ENCODE measurements at regions not wholly inside any gene's neighbourhood (a gene's known extent, or its start where the extent isn't known, plus 50 kb on each side); places are given as distances from the start of the nearest gene placed in this dataset.
A peak's percentile ranks its signal among the peaks of the same experiment; 100 is the strongest.

GRCh38 chr2:134120733-134121630 lies 132.9 kb upstream of the MGAT5 start:
- H3K27me3 ChIP-seq (ENCODE audit: insufficient read depth, low read length): no peaks in the 10 kb centered on the region

DNA sequence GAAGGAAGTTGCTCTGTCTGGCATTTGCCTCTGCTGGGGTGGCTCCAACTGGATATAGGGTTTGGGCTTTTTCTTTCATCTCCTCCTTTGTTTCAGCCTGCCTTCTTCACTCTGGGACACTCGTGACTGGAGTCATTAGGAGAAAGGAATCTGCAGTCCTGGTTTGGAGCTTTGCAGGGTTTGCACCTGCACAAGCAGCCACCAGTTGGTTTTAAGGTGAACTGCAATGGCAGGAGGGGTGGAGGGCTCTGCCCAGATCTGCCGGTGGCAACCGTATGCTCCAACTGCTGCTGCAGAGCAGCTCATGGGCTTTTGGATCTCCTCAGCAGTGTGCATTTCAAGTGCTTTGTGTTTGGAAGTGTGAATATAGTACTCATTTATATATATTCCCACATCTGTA lies 131.3 kb upstream of the MGAT5 start:
- Histone ChIP-seq H4K20me1 (ENCODE audit: insufficient read depth, low read length) (peaks cover 27% of the 10 kb centered on the region), H3K9me3 (ENCODE audit: low read depth, low read length) (no peaks in the 10 kb centered on the region), H3K27me3 (ENCODE audit: insufficient read depth, low read length) (no peaks in the 10 kb centered on the region), H3K4me3 (ENCODE audit: insufficient read depth, low read length) (no peak overlapping the region), H2AFZ (ENCODE audit: low read length) (no peak overlapping the region), H3K36me3 (ENCODE audit: insufficient read depth, low read length) (no peaks in the 10 kb centered on the region), H3K79me2 (ENCODE audit: insufficient read depth, low read length) (peaks cover 52% of the 10 kb centered on the region), H3K4me2 (ENCODE audit: insufficient read depth, low read length) (no peak overlapping the region), H3K27ac (ENCODE audit: low read depth, low read length) (no peak overlapping the region), H3K4me1 (ENCODE audit: insufficient read depth, low read length) (peaks cover 23% of the 10 kb centered on the region)
- no peak for TF ChIP-seq CTCF (IDR thresholded peaks at IDR 0.05; ENCODE audit: extremely low read depth, low read depth, low read length)
- DNase-seq (ENCODE audit: insufficient read length, low spot score, missing footprints): no peak

More at GRCh38 chr2:134120733-134121630, 132.9 kb upstream of the MGAT5 start:
- Histone ChIP-seq H3K9me3 (ENCODE audit: low read depth, low read length) (no peaks in the 10 kb centered on the region), H3K36me3 (ENCODE audit: insufficient read depth, low read length) (no peaks in the 10 kb centered on the region), H3K4me1 (ENCODE audit: insufficient read depth, low read length) (peaks cover 23% of the 10 kb centered on the region), H3K27ac (ENCODE audit: low read depth, low read length) (peak overlapping the region; percentile 38), H3K4me2 (ENCODE audit: insufficient read depth, low read length) (peak overlapping the region; percentile 85), H4K20me1 (ENCODE audit: insufficient read depth, low read length) (peaks cover 24% of the 10 kb centered on the region), H3K4me3 (ENCODE audit: insufficient read depth, low read length) (peak overlapping the region; percentile 90), H2AFZ (ENCODE audit: low read length) (peak overlapping the region; percentile 83), H3K79me2 (ENCODE audit: insufficient read depth, low read length) (peaks cover 44% of the 10 kb centered on the region)
- DNase-seq (ENCODE audit: insufficient read length, low spot score, missing footprints): peak; percentile 98
- TF ChIP-seq CTCF (IDR thresholded peaks at IDR 0.05; ENCODE audit: extremely low read depth, low read depth, low read length): no peak

- Histone ChIP-seq H3K27me3 (ENCODE audit: insufficient read depth, low read length) (no peaks in the 10 kb centered on the region), H3K79me2 (ENCODE audit: insufficient read depth, low read length) (peaks cover 55% of the 10 kb centered on the region), H3K36me3 (ENCODE audit: insufficient read depth, low read length) (no peaks in the 10 kb centered on the region), H3K4me3 (ENCODE audit: insufficient read depth, low read length) (no peak overlapping the region), H2AFZ (ENCODE audit: low read length) (no peak overlapping the region), H3K9me3 (ENCODE audit: low read depth, low read length) (no peaks in the 10 kb centered on the region), H3K27ac (ENCODE audit: low read depth, low read length) (no peak overlapping the region), H3K4me2 (ENCODE audit: insufficient read depth, low read length) (no peak overlapping the region), H4K20me1 (ENCODE audit: insufficient read depth, low read length) (peaks cover 27% of the 10 kb centered on the region), H3K4me1 (ENCODE audit: insufficient read depth, low read length) (peaks cover 23% of the 10 kb centered on the region)
- no peak for DNase-seq (ENCODE audit: insufficient read length, low spot score, missing footprints)
- no peak for TF ChIP-seq CTCF (IDR thresholded peaks at IDR 0.05; ENCODE audit: extremely low read depth, low read depth, low read length)
Measured at GRCh38 chr2:134123332-134123731, 130.5 kb upstream of the MGAT5 start.

DNA sequence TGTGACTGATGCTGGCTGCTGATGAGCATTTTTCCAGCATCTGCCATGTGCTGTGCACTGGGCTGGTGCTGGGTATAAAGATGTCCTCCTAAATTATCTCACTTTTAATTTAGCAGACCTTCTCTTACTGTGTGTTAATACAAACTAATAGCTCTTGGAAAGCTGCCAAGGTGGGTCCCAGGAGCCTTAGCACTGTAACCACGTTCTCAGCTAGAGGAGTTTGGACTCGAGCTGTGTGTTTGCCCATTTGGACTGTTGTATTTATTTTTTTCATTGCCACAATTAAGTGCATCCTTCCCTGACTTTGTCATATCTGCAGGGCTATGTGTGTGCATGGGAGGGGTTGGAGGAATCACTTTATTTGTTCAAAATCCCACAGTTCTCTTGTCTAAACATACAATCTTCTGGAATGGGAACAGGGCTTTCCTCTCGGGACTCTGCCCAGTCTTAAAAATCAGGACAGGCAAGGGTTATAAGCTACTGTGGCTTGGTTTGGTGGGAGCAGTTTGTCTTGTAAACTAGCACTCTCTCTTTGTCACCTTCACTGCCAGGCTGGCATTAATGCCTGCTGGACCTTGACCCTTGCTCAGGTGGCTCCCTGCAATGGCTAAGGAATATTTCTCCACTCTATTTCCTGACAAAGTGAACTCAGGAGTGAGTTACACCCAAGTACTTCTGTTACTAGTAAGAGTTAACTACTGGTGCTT lies 129.7 kb upstream of the MGAT5 start:
- peaks cover 61% of the 10 kb centered on the region for H3K79me2 ChIP-seq (ENCODE audit: insufficient read depth, low read length)
- H3K4me2 ChIP-seq (ENCODE audit: insufficient read depth, low read length): peak overlapping the region; percentile 2
- H3K4me1 ChIP-seq (ENCODE audit: insufficient read depth, low read length): peaks cover 15% of the 10 kb centered on the region
- H2AFZ ChIP-seq (ENCODE audit: low read length): no peak overlapping the region
- H3K27me3 ChIP-seq (ENCODE audit: insufficient read depth, low read length): no peaks in the 10 kb centered on the region
- peak; percentile 91 for DNase-seq (ENCODE audit: insufficient read length, low spot score, missing footprints)
- no peak overlapping the region for H3K27ac ChIP-seq (ENCODE audit: low read depth, low read length)
- no peaks in the 10 kb centered on the region for H3K9me3 ChIP-seq (ENCODE audit: low read depth, low read length)
- no peak overlapping the region for H3K4me3 ChIP-seq (ENCODE audit: insufficient read depth, low read length)
- H4K20me1 ChIP-seq (ENCODE audit: insufficient read depth, low read length): peaks cover 27% of the 10 kb centered on the region
- TF ChIP-seq CTCF (IDR thresholded peaks at IDR 0.05; ENCODE audit: extremely low read depth, low read depth, low read length): no peak
- H3K36me3 ChIP-seq (ENCODE audit: insufficient read depth, low read length): no peaks in the 10 kb centered on the region
